Prostate gland (tissue), 2 donors: ENCODE measurements at regions not wholly inside any gene's neighbourhood (a gene's known extent, or its start where the extent isn't known, plus 50 kb on each side); places are given as distances from the start of the nearest gene placed in this dataset.

Source experiments
- DNase-seq: peaks from one replicate; pipeline ENCODE4 v3.0.0-alpha.2; 2019; ENCODE audit warnings: low spot score
- H3K27ac ChIP-seq, 2 donors: fragments of 200-600 bp; sonication (generic); 2 replicates each; pipeline ENCODE4 v1.5.1; 2017 to 2019
- H3K27me3 ChIP-seq: fragments of 200-600 bp; sonication (generic); replicated peaks from 2 replicates; pipeline ENCODE4 v1.5.1; 2019; ENCODE audit not compliant: insufficient read depth
- H3K36me3 ChIP-seq, 2 donors: fragments of 200-600 bp; sonication (generic); 1 replicate in 1 of 2; 2 replicates in 1 of 2; pipeline versions ENCODE4 v1.5.1 to v1.8.1; 2017 to 2019
- H3K4me1 ChIP-seq: fragments of 200-600 bp; sonication (generic); replicated peaks from 2 replicates; pipeline ENCODE4 v1.5.1; 2019
- H3K4me3 ChIP-seq, 2 donors: fragments of 200-600 bp; sonication (generic); 2 replicates each; pipeline ENCODE4 v1.5.1; 2017 to 2019
- H3K9me3 ChIP-seq: fragments of 200-600 bp; sonication (generic); 2 replicates; pipeline ENCODE4 v1.5.1; 2017
- POLR2A ChIP-seq: fragments of 450-650 bp; IDR thresholded peaks from one replicate; pipeline ENCODE4 v1.6.1; 2016; ENCODE audit warnings: antibody characterized with exemption, mild to moderate bottlenecking
- POLR2AphosphoS5 ChIP-seq: sonication (generic); formaldehyde crosslinking; IDR thresholded peaks from one replicate; pipeline ENCODE4 v1.6.1; 2017; ENCODE audit warnings: antibody characterized with exemption
- WGBS: methylation state at CpG from one replicate; pipeline ENCODE4 v1.1.5; 2018; 5-methylcytosine and 5-hydroxymethylcytosine counted together
- intact Hi-C: fragments of 100-400 bp; cut with DNase I; formaldehyde crosslinking; loops from one replicate; pipeline ENCODE4 v1.14.2; 2022
- TF ChIP-seq, protein P1 (sequence below), 4 experiments: fragments of 200-600 bp in 2 of 4; fragments of 450-650 bp in 2 of 4; sonication (generic) in 2 of 4; IDR thresholded peaks; 1 replicate in 3 of 4; 2 replicates in 1 of 4; pipeline ENCODE4 v1.5.1; 2016 to 2019; ENCODE audit warnings: antibody characterized with exemption in 4 of 4, mild to moderate bottlenecking in 2 of 4, moderate library complexity in 2 of 4

- WGBS: 77% methylated on average over 4 of the region's 4 CpGs
- intact Hi-C loops: no loop called here
- Histone ChIP-seq H3K27ac (no peak overlapping the region), H3K27me3 (no peaks in the 10 kb centered on the region), H3K36me3 (no peaks in the 10 kb centered on the region), H3K4me3 (no peak overlapping the region), H3K9me3 (no peaks in the 10 kb centered on the region), H3K4me1 (no peaks in the 10 kb centered on the region)
- DNase-seq: no peak
- no peak for TF ChIP-seq POLR2AphosphoS5
- no peak for TF ChIP-seq POLR2A
- TF ChIP-seq, protein P1, sequence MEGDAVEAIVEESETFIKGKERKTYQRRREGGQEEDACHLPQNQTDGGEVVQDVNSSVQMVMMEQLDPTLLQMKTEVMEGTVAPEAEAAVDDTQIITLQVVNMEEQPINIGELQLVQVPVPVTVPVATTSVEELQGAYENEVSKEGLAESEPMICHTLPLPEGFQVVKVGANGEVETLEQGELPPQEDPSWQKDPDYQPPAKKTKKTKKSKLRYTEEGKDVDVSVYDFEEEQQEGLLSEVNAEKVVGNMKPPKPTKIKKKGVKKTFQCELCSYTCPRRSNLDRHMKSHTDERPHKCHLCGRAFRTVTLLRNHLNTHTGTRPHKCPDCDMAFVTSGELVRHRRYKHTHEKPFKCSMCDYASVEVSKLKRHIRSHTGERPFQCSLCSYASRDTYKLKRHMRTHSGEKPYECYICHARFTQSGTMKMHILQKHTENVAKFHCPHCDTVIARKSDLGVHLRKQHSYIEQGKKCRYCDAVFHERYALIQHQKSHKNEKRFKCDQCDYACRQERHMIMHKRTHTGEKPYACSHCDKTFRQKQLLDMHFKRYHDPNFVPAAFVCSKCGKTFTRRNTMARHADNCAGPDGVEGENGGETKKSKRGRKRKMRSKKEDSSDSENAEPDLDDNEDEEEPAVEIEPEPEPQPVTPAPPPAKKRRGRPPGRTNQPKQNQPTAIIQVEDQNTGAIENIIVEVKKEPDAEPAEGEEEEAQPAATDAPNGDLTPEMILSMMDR (IDR thresholded peaks at IDR 0.05): no peak
Observed at GRCh38 chr6:14822012-14822553, 423.8 kb upstream of the JARID2 start.

DNA sequence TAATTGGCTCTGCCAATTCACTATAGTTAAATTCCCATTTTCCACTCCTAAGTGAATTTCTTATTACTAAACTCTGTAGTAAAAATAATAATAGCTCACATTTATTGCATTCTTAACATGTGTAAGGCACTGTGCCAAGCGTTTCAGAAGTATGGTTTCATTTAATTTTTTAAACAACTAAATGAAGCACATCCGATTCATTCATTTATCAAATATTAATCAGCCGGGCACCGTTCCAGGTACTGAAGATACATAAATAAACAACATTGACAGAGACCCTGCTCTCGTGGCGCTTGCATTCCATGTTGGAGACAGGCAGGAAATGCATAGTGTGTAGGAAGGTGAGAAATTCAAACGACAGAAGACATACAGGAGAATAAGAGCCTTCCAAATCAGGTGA, 423.2 kb upstream of the JARID2 start:
- DNase-seq: no peak
- Histone ChIP-seq H3K4me1 (no peaks in the 10 kb centered on the region), H3K4me3 (no peak overlapping the region), H3K9me3 (no peaks in the 10 kb centered on the region), H3K27me3 (no peaks in the 10 kb centered on the region), H3K36me3 (no peaks in the 10 kb centered on the region), H3K27ac (no peak overlapping the region)
- WGBS: 57% methylated on average over 7 of the region's 7 CpGs
- intact Hi-C loops: no loop called here
- TF ChIP-seq POLR2A (no peak), POLR2AphosphoS5 (no peak)
- TF ChIP-seq, protein P1 (IDR thresholded peaks at IDR 0.05): no peak

DNA sequence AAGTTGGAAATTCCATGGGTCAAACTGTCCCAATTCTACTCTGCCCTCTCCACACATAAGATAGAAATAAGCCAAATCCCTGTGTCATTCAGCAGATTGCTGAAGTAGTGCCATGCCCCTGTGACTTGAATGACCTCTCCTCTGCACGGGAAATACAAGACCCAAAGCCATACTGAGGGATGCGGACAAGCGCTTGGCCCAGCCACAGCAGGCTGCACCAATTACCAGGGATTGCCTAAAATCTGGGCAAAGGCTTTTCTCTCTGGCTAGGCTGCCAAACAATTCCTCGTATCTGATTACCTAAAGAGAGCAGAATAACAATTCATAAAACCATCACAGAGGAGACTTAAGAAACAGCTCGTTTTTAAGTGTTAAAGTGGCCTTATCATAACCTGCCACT, 421.8 kb upstream of the JARID2 start:
- no peak overlapping the region for H3K4me3 ChIP-seq
- no peaks in the 10 kb centered on the region for H3K9me3 ChIP-seq
- intact Hi-C loops: no loop called here
- no peaks in the 10 kb centered on the region for H3K36me3 ChIP-seq
- DNase-seq: no peak
- WGBS: 36% methylated on average over 5 of the region's 5 CpGs
- TF ChIP-seq POLR2AphosphoS5 (no peak), POLR2A (no peak)
- TF ChIP-seq, protein P1 (IDR thresholded peaks at IDR 0.05): no peak
- no peaks in the 10 kb centered on the region for H3K4me1 ChIP-seq
- no peak overlapping the region for H3K27ac ChIP-seq
- H3K27me3 ChIP-seq: no peaks in the 10 kb centered on the region

- Histone ChIP-seq H3K4me1 (no peaks in the 10 kb centered on the region), H3K27ac (no peak overlapping the region), H3K27me3 (no peaks in the 10 kb centered on the region), H3K9me3 (no peaks in the 10 kb centered on the region), H3K4me3 (no peak overlapping the region), H3K36me3 (no peaks in the 10 kb centered on the region)
- WGBS: 48% methylated on average over 10 of the region's 10 CpGs
- intact Hi-C loops: no loop called here
- DNase-seq: no peak
- TF ChIP-seq POLR2A (no peak), POLR2AphosphoS5 (no peak)
- TF ChIP-seq, protein P1 (IDR thresholded peaks at IDR 0.05): no peak
Observed at GRCh38 chr6:14824484-14825275, 421.2 kb upstream of the JARID2 start.

DNA sequence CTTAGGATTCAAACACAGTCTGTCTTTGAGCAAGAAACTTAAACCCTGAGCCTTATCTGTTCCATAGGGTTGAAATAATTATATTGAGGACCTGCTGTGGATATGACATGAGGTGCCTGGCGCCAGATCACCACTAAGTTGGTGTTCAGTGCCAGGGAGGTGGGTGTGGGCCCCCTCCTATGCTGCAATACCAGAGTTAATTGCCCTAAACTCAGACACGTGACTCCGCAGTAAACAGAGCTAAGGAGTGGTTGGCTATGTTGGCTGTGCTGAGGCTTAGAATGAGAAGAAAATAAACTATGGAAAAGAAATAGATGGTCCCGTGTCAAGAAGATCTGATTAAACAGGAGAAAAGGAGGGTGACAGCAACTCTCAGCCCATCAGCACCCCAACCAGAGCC, 419.4 kb upstream of the JARID2 start:
- DNase-seq: no peak
- Histone ChIP-seq H3K27ac (no peak overlapping the region), H3K36me3 (no peaks in the 10 kb centered on the region), H3K27me3 (no peaks in the 10 kb centered on the region), H3K4me3 (no peak overlapping the region), H3K4me1 (no peaks in the 10 kb centered on the region), H3K9me3 (no peaks in the 10 kb centered on the region)
- TF ChIP-seq POLR2AphosphoS5: no peak
- TF ChIP-seq, protein P1 (IDR thresholded peaks at IDR 0.05): no peak
- TF ChIP-seq POLR2A: no peak
- intact Hi-C loops: no loop called here
- 92% methylated on average over 4 of the region's 4 CpGs for WGBS
